ENCODE measurements at regions not wholly inside any gene's neighbourhood (a gene's known extent, or its start where the extent isn't known, plus 50 kb on each side); places are given as distances from the start of the nearest gene placed in this dataset.

DNA sequence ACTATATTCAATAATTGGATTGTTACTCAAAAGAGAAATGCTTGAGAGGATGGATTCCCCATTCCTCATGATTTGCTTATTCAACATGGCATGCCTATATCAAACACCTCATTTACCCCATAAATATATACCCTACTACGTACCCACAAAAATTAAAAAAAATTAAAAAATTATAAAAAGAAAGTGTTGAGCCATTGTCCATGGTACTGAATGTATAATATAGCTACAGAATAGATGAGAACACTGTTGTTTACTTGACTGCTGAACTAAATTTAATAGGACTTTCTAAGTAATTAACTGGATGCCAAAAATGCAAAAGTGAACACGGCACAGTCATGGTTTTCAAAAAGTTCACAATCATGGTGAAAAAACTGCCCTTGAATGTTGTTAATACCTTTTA lies 725.8 kb downstream of the KCTD16 start:
- Histone ChIP-seq H3K36me3 (no peaks in the 10 kb centered on the region), H3K4me3 (ENCODE audit: low read depth, low read length) (no peak overlapping the region), H3K9me3 (ENCODE audit: severe bottlenecking) (no peaks in the 10 kb centered on the region), H3K27ac (no peak overlapping the region), H3K27me3 (ENCODE audit: insufficient read depth, low read depth, severe bottlenecking) (no peaks in the 10 kb centered on the region)
- TF ChIP-seq, protein P1, sequence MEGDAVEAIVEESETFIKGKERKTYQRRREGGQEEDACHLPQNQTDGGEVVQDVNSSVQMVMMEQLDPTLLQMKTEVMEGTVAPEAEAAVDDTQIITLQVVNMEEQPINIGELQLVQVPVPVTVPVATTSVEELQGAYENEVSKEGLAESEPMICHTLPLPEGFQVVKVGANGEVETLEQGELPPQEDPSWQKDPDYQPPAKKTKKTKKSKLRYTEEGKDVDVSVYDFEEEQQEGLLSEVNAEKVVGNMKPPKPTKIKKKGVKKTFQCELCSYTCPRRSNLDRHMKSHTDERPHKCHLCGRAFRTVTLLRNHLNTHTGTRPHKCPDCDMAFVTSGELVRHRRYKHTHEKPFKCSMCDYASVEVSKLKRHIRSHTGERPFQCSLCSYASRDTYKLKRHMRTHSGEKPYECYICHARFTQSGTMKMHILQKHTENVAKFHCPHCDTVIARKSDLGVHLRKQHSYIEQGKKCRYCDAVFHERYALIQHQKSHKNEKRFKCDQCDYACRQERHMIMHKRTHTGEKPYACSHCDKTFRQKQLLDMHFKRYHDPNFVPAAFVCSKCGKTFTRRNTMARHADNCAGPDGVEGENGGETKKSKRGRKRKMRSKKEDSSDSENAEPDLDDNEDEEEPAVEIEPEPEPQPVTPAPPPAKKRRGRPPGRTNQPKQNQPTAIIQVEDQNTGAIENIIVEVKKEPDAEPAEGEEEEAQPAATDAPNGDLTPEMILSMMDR (IDR thresholded peaks at IDR 0.05; ENCODE audit: low read depth, low read length), result no peak
- DNase-seq, result no peak

DNA sequence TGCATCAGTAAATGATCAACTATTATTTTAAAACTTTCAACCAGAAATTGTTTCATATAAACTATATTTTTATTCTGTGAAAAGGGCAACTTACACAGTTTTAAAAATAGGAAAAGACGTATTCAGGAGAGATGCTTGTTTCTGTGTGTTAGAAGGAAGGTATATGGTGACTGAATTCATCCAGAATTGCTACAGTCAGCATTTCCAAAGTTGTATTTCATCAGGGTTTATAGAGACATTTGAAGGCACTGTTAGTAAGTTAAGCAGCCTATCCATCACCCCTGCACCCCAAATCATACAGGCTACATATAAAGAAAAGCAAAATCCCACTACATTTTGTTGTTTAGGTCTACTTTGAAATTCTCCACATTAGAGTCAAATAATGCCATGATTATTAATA lies 716.0 kb downstream of the KCTD16 start:
- TF ChIP-seq, protein P1 (IDR thresholded peaks at IDR 0.05; ENCODE audit: low read depth, low read length), result no peak
- DNase-seq, result no peak
- Histone ChIP-seq H3K27me3 (ENCODE audit: insufficient read depth, low read depth, severe bottlenecking) (no peaks in the 10 kb centered on the region), H3K36me3 (no peaks in the 10 kb centered on the region), H3K9me3 (ENCODE audit: severe bottlenecking) (no peaks in the 10 kb centered on the region), H3K4me3 (ENCODE audit: low read depth, low read length) (no peak overlapping the region), H3K27ac (no peak overlapping the region)

DNA sequence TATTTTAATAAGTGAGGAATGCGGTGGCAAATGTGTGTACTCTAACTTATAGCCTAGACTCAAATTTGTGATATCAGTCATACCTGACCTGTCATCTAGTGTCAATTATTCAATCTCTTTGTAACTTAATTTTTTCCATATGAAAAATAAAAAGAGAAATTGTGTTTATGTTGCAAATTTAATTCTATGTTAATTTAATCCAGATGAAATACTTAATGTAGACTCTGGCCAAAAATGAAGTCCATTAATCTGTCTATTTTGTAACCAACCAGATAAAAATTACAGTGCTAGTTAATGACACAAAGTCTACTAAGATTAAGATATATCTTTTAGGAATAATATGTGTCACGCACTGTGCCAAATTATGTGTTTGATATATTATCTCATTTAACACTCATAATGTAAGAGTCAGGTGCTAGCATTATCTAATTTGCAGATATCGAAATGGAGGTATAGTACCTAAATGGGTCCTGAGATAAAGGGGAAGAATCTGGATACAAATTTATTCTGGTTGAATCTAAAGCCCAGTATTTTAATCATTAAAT lies 712.1 kb downstream of the KCTD16 start:
- Histone ChIP-seq H3K27ac (no peak overlapping the region), H3K9me3 (ENCODE audit: severe bottlenecking) (no peaks in the 10 kb centered on the region), H3K27me3 (ENCODE audit: insufficient read depth, low read depth, severe bottlenecking) (no peaks in the 10 kb centered on the region), H3K4me3 (ENCODE audit: low read depth, low read length) (no peak overlapping the region), H3K36me3 (no peaks in the 10 kb centered on the region)
- TF ChIP-seq, protein P1 (IDR thresholded peaks at IDR 0.05; ENCODE audit: low read depth, low read length), result no peak
- DNase-seq, result no peak

DNA sequence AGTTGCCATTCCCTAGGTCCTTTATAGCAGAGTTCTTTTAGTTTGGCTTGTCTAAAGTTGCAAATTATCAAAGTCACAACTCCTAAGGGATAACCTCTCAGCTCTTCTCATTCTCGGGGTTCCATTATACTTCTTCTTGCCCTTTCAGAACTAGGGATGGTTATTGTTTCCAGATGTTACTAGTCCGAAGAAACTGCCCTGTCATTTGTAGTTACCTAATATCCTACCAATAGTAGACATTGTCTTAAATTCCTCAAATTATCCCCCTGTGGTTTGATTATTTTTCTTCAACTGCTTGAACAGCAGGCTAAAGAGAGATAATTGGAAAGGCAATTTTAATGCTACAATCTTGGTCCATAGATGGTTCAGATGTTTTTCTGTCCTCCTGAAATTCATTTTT lies 709.8 kb downstream of the KCTD16 start:
- no peaks in the 10 kb centered on the region for H3K9me3 ChIP-seq (ENCODE audit: severe bottlenecking)
- H3K27me3 ChIP-seq (ENCODE audit: insufficient read depth, low read depth, severe bottlenecking), result no peaks in the 10 kb centered on the region
- TF ChIP-seq, protein P1 (IDR thresholded peaks at IDR 0.05; ENCODE audit: low read depth, low read length), result no peak
- H3K27ac ChIP-seq, result no peak overlapping the region
- no peaks in the 10 kb centered on the region for H3K36me3 ChIP-seq
- no peak overlapping the region for H3K4me3 ChIP-seq (ENCODE audit: low read depth, low read length)
- no peak for DNase-seq

DNA sequence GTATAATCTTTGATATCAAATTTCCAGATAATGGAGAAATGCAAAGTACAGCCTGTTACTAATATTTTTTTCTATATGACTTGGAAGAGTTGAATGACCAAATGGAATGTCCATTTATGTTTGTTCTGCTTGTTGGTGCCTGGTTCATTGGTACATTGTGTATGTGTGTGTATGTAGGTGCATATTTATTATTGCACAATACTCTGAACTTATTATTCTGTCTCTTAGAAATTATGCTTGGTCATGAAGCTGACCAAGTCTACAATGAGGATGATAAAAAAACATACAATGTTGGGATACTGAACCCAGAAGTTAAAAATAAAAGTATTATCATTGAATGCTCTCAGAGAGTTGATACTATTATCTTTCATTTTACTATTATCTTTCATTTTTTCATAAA lies 706.3 kb downstream of the KCTD16 start:
- TF ChIP-seq, protein P1 (IDR thresholded peaks at IDR 0.05; ENCODE audit: low read depth, low read length), result no peak
- no peaks in the 10 kb centered on the region for H3K27me3 ChIP-seq (ENCODE audit: insufficient read depth, low read depth, severe bottlenecking)
- no peak overlapping the region for H3K27ac ChIP-seq
- no peak overlapping the region for H3K4me3 ChIP-seq (ENCODE audit: low read depth, low read length)
- no peak for DNase-seq
- H3K9me3 ChIP-seq (ENCODE audit: severe bottlenecking), result no peaks in the 10 kb centered on the region
- no peaks in the 10 kb centered on the region for H3K36me3 ChIP-seq

DNA sequence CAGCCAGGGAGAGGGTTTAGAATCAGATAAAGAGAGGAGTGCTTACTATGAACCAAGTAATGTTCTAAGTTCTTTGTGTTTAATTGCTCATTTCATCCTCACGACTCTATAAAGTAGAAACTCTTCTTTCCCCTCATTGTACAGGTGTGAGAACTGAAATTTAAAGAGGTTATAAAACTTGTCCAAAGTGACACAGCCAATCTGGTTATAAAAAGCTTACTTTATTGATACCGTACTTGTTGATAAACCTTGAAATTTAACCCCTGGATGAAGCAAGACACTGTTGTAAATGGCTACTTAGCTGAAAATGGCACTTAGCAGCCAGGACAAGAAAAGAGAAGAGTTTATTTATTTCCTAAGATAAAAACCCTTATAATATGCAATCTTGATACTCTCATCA lies 702.4 kb downstream of the KCTD16 start:
- Histone ChIP-seq H3K4me3 (ENCODE audit: low read depth, low read length) (no peak overlapping the region), H3K9me3 (ENCODE audit: severe bottlenecking) (no peaks in the 10 kb centered on the region), H3K36me3 (no peaks in the 10 kb centered on the region), H3K27me3 (ENCODE audit: insufficient read depth, low read depth, severe bottlenecking) (no peaks in the 10 kb centered on the region), H3K27ac (no peak overlapping the region)
- TF ChIP-seq, protein P1 (IDR thresholded peaks at IDR 0.05; ENCODE audit: low read depth, low read length), result no peak
- DNase-seq, result no peak
